H9 (cell line): ENCODE measurements at regions not wholly inside any gene's neighbourhood (a gene's known extent, or its start where the extent isn't known, plus 50 kb on each side); places are given as distances from the start of the nearest gene placed in this dataset.

Experiments
- DNase-seq: peaks from one replicate; pipeline ENCODE4 v3.0.0-alpha.2; 2017
- H2AFZ ChIP-seq: one replicate; pipeline ENCODE4 v1.6.1; 2013; ENCODE audit warnings: mild to moderate bottlenecking, low read length, control low read depth, moderate library complexity
- H2AK5ac ChIP-seq: 2 replicates; pipeline ENCODE4 v1.6.1; 2013; ENCODE audit warnings: low read length, control low read depth, mixed read lengths; ENCODE audit not compliant: insufficient read length
- H2BK120ac ChIP-seq: one replicate; pipeline ENCODE4 v1.6.1; 2013; ENCODE audit warnings: low read depth, mild to moderate bottlenecking, low read length, control low read depth, inconsistent platforms; ENCODE audit not compliant: poor library complexity, severe bottlenecking
- H2BK12ac ChIP-seq: 2 replicates; pipeline ENCODE4 v1.6.1; 2013; ENCODE audit warnings: low read length, control low read depth, mixed read lengths, low read depth; ENCODE audit not compliant: insufficient read length
- H2BK15ac ChIP-seq: 2 replicates; pipeline ENCODE4 v1.6.1; 2013; ENCODE audit warnings: low read depth, low read length, control low read depth
- H2BK20ac ChIP-seq: one replicate; pipeline ENCODE4 v1.6.1; 2013; ENCODE audit warnings: low read depth, mild to moderate bottlenecking, low read length, control low read depth, inconsistent platforms; ENCODE audit not compliant: poor library complexity, severe bottlenecking
- H2BK5ac ChIP-seq: 2 replicates; pipeline ENCODE4 v1.6.1; 2013; ENCODE audit warnings: low read length, control low read depth, mixed read lengths; ENCODE audit not compliant: insufficient read length
- H3K14ac ChIP-seq: 2 replicates; pipeline ENCODE4 v1.6.1; 2013; ENCODE audit warnings: low read length, control low read depth; ENCODE audit not compliant: insufficient read depth
- H3K18ac ChIP-seq: 2 replicates; pipeline ENCODE4 v1.6.1; 2013; ENCODE audit warnings: low read depth, mild to moderate bottlenecking, mixed read lengths, low read length, control low read depth; ENCODE audit not compliant: insufficient read length
- H3K23ac ChIP-seq: 2 replicates; pipeline ENCODE4 v1.6.1; 2013; ENCODE audit warnings: low read length, control low read depth, mixed read lengths, low read depth; ENCODE audit not compliant: insufficient read length
- H3K23me2 ChIP-seq: 2 replicates; pipeline ENCODE4 v1.6.1; 2013; ENCODE audit warnings: low read depth, mild to moderate bottlenecking, mixed read lengths, low read length, control low read depth; ENCODE audit not compliant: insufficient read length, poor library complexity, severe bottlenecking
- H3K27ac ChIP-seq: 2 replicates; pipeline ENCODE4 v1.5.1; 2013; ENCODE audit warnings: low read length, control low read depth, mixed read lengths, low read depth; ENCODE audit not compliant: insufficient read length
- H3K27me3 ChIP-seq: 2 replicates; pipeline ENCODE4 v1.6.1; 2013; ENCODE audit warnings: low read length, control low read depth, inconsistent platforms; ENCODE audit not compliant: insufficient read depth
- H3K4ac ChIP-seq: 2 replicates; pipeline ENCODE4 v1.6.1; 2013; ENCODE audit warnings: low read depth, mild to moderate bottlenecking, control low read depth, inconsistent platforms, low read length, moderate library complexity
- H3K4me1 ChIP-seq: 2 replicates; pipeline ENCODE4 v1.6.1; 2013; ENCODE audit warnings: low read length, control low read depth, inconsistent platforms; ENCODE audit not compliant: insufficient read depth
- H3K4me2 ChIP-seq: 2 replicates; pipeline ENCODE4 v1.6.1; 2013; ENCODE audit warnings: low read length, control low read depth, mixed read lengths; ENCODE audit not compliant: insufficient read length, insufficient read depth
- H3K56ac ChIP-seq: 2 replicates; pipeline ENCODE4 v1.6.1; 2013; ENCODE audit warnings: low read depth, mild to moderate bottlenecking, mixed read lengths, low read length, control low read depth; ENCODE audit not compliant: insufficient read length
- H3K79me1 ChIP-seq: 2 replicates; pipeline ENCODE4 v1.6.1; 2013; ENCODE audit warnings: low read depth, mild to moderate bottlenecking, moderate library complexity, low read length, control low read depth, inconsistent platforms; ENCODE audit not compliant: insufficient read depth, poor library complexity, severe bottlenecking
- H3K79me2 ChIP-seq: 2 replicates; pipeline ENCODE4 v1.6.1; 2013; ENCODE audit warnings: low read length, control low read depth, inconsistent platforms; ENCODE audit not compliant: insufficient read depth
- H3K9ac ChIP-seq: 2 replicates; pipeline ENCODE4 v1.6.1; 2013; ENCODE audit warnings: low read length, control low read depth, mixed read lengths; ENCODE audit not compliant: insufficient read length; ENCODE audit errors: extremely low read depth
- H3K9me3 ChIP-seq: one replicate; pipeline ENCODE4 v1.6.1; 2013; ENCODE audit warnings: low read depth, low read length, inconsistent platforms; ENCODE audit not compliant: control insufficient read depth
- H3T11ph ChIP-seq: one replicate; pipeline ENCODE4 v1.6.1; 2013; ENCODE audit warnings: mild to moderate bottlenecking, low read length, control low read depth, inconsistent platforms
- H4K20me1 ChIP-seq: one replicate; pipeline ENCODE4 v1.6.1; 2013; ENCODE audit not compliant: control insufficient read depth, insufficient read length, insufficient read depth
- H4K5ac ChIP-seq: 2 replicates; pipeline ENCODE4 v1.6.1; 2013; ENCODE audit warnings: low read depth, mild to moderate bottlenecking, mixed read lengths, low read length, control low read depth; ENCODE audit not compliant: insufficient read length
- H4K8ac ChIP-seq: replicated peaks from 2 replicates; pipeline ENCODE4 v1.6.1; 2013; ENCODE audit warnings: low read length, control low read depth, mixed read lengths, low read depth; ENCODE audit not compliant: insufficient read length
- H4K91ac ChIP-seq: 2 replicates; pipeline ENCODE4 v1.6.1; 2013; ENCODE audit warnings: low read depth, mild to moderate bottlenecking, moderate library complexity, mixed read lengths, low read length, control low read depth; ENCODE audit not compliant: insufficient read length
- H3K27ac Mint-ChIP-seq, 3 experiments: 2 replicates in 2 of 3; 3 replicates in 1 of 3; pipeline ENCODE4 v1.8.0; 2020 to 2021; ENCODE audit warnings: mixed read lengths in 3 of 3, mild to moderate bottlenecking in 1 of 3, moderate library complexity in 1 of 3
- H3K27me3 Mint-ChIP-seq: 2 replicates; pipeline ENCODE4 v1.8.0; 2021; ENCODE audit warnings: low read depth, mild to moderate bottlenecking, moderate library complexity, mixed read lengths
- H3K36me3 Mint-ChIP-seq, 3 experiments: 2 replicates in 2 of 3; 3 replicates in 1 of 3; pipeline ENCODE4 v1.8.0; 2020 to 2021; ENCODE audit warnings: low read depth in 3 of 3, mixed read lengths in 3 of 3; ENCODE audit not compliant: insufficient read depth in 1 of 3
- H3K4me1 Mint-ChIP-seq, 2 experiments: 2 replicates each; pipeline ENCODE4 v1.8.0; 2020; ENCODE audit warnings: mixed read lengths in 2 of 2
- H3K4me3 Mint-ChIP-seq, 2 experiments: 2 replicates in 1 of 2; 3 replicates in 1 of 2; pipeline ENCODE4 v1.8.0; 2020 to 2021; ENCODE audit warnings: mild to moderate bottlenecking in 2 of 2, mixed read lengths in 2 of 2, moderate library complexity in 1 of 2
- H3K9me3 Mint-ChIP-seq, 2 experiments: 2 replicates in 1 of 2; 3 replicates in 1 of 2; pipeline ENCODE4 v1.8.0; 2020; ENCODE audit warnings: mild to moderate bottlenecking in 2 of 2, mixed read lengths in 2 of 2, moderate library complexity in 1 of 2
- CTCF ChIP-seq: fragments of 200-600 bp; sonication (generic); conservative IDR thresholded peaks from 3 replicates; pipeline ENCODE4 v1.8.0; 2021; ENCODE audit warnings: antibody characterized with exemption, mild to moderate bottlenecking
- WGBS: extraction: QIAGEN DNeasy Blood & Tissue Kit; methylation state at CpG from one replicate; pipeline ENCODE4 v1.1.7; 2013; ENCODE audit warnings: missing lambda C conversion rate, low lambda C conversion rate, mixed read lengths; ENCODE audit not compliant: insufficient read length; ENCODE audit errors: extremely low coverage; 5-methylcytosine and 5-hydroxymethylcytosine counted together

- H4K91ac ChIP-seq, result no peak overlapping the region
- WGBS, result no CpG with 5 or more reads among the region's 12 CpGs
- H3K9me3 Mint-ChIP-seq, result peaks cover 19 to 25% of the 10 kb centered on the region in 2 experiments
- H3K18ac ChIP-seq, result no peak overlapping the region
- no peak overlapping the region for H2BK120ac ChIP-seq
- no peaks in the 10 kb centered on the region for H3K4me1 ChIP-seq
- H3K27me3 ChIP-seq, result peaks cover 19% of the 10 kb centered on the region; the same call in 1 of the 2 replicates
- no peak overlapping the region for H3K23ac ChIP-seq
- no peak overlapping the region for H2BK15ac ChIP-seq
- no peak for TF ChIP-seq CTCF
- H3K79me2 ChIP-seq, result no peaks in the 10 kb centered on the region
- no peak overlapping the region for H2AFZ ChIP-seq
- no peak overlapping the region for H3K4me2 ChIP-seq
- no peaks in the 10 kb centered on the region for H3K79me1 ChIP-seq
- H2BK12ac ChIP-seq, result no peak overlapping the region
- H3K4me3 Mint-ChIP-seq, result no peak overlapping the region
- H4K8ac ChIP-seq, result no peak overlapping the region
- H3K27ac ChIP-seq, result no peak overlapping the region
- no peak overlapping the region for H3K4ac ChIP-seq
- H2BK20ac ChIP-seq, result no peak overlapping the region
- no peak overlapping the region for H3K56ac ChIP-seq
- H4K20me1 ChIP-seq, result no peaks in the 10 kb centered on the region
- H2BK5ac ChIP-seq, result no peak overlapping the region
- no peak overlapping the region for H2AK5ac ChIP-seq
- H4K5ac ChIP-seq, result no peak overlapping the region
- peaks cover 0 to 21% (median 8%) of the 10 kb centered on the region in 3 experiments; a peak in 6 of 7 replicates for H3K36me3 Mint-ChIP-seq
- H3K27me3 Mint-ChIP-seq, result peaks cover 86% of the 10 kb centered on the region
- H3K9me3 ChIP-seq, result no peaks in the 10 kb centered on the region
- H3K4me1 Mint-ChIP-seq, result no peaks in the 10 kb centered on the region; a peak in 1 of 4 replicates
- DNase-seq, result no peak
- H3K23me2 ChIP-seq, result no peaks in the 10 kb centered on the region
- H3K27ac Mint-ChIP-seq, result no peak overlapping the region
- no peak overlapping the region for H3T11ph ChIP-seq
- H3K9ac ChIP-seq, result no peak overlapping the region
- H3K14ac ChIP-seq, result no peak overlapping the region
Measured at GRCh38 chr6:1110941-1111349, 201.0 kb upstream of the FOXQ1 start.
